LNCAP (cell line): ENCODE measurements at regions not wholly inside any gene's neighbourhood (a gene's known extent, or its start where the extent isn't known, plus 50 kb on each side); places are given as distances from the start of the nearest gene placed in this dataset.

Experiments used
- CTCF ChIP-seq: fragments of 450-650 bp; IDR thresholded peaks from 2 replicates; pipeline ENCODE4 v1.5.1; 2017; ENCODE audit warnings: mild to moderate bottlenecking

GRCh38 chr1:5812295-5812694 lies 179.9 kb downstream of the NPHP4 start:
- no peak for TF ChIP-seq CTCF

GRCh38 chr1:5811419-5811818 lies 180.8 kb downstream of the NPHP4 start:
- no peak for TF ChIP-seq CTCF

- TF ChIP-seq CTCF = no peak
Measured at GRCh38 chr1:5810553-5811270, 181.5 kb downstream of the NPHP4 start.

- no peak for TF ChIP-seq CTCF
Measured at GRCh38 chr1:5810131-5810530, 182.1 kb downstream of the NPHP4 start.

- TF ChIP-seq CTCF = no peak
Measured at GRCh38 chr1:5809207-5809788, 182.9 kb downstream of the NPHP4 start.

GRCh38 chr1:5803851-5804250 lies 188.4 kb downstream of the NPHP4 start:
- no peak for TF ChIP-seq CTCF

GRCh38 chr1:5802606-5803005 lies 189.6 kb downstream of the NPHP4 start:
- TF ChIP-seq CTCF = no peak
